SH-SY5Y (cell line): ENCODE measurements at regions not wholly inside any gene's neighbourhood (a gene's known extent, or its start where the extent isn't known, plus 50 kb on each side); places are given as distances from the start of the nearest gene placed in this dataset.

Source experiments
- GATA2 ChIP-seq: IDR thresholded peaks from 2 replicates; pipeline ENCODE4 v1.6.1; 2011; ENCODE audit warnings: mild to moderate bottlenecking, low read depth, low read length
- GATA3 ChIP-seq: IDR thresholded peaks from 2 replicates; pipeline ENCODE4 v1.6.1; 2011; ENCODE audit warnings: low read depth, mild to moderate bottlenecking, low read length, moderate library complexity

- no peak for TF ChIP-seq GATA2
- TF ChIP-seq GATA3: no peak
Measured at GRCh38 chr1:189992856-189993255, 484.8 kb downstream of the BRINP3 start.

- TF ChIP-seq GATA2 (no peak), GATA3 (no peak)
Measured at GRCh38 chr1:190000365-190000872, 477.2 kb downstream of the BRINP3 start.

- TF ChIP-seq GATA2 (no peak), GATA3 (no peak)
Measured at GRCh38 chr1:190001187-190001586, 476.5 kb downstream of the BRINP3 start.

GRCh38 chr1:190003376-190003775, 474.3 kb downstream of the BRINP3 start:
- TF ChIP-seq GATA3: no peak
- no peak for TF ChIP-seq GATA2

- TF ChIP-seq GATA2: no peak
Measured at GRCh38 chr1:190011585-190011984, 466.1 kb downstream of the BRINP3 start.

GRCh38 chr1:190019717-190020116, 457.9 kb downstream of the BRINP3 start:
- no peak for TF ChIP-seq GATA3
- no peak for TF ChIP-seq GATA2

- TF ChIP-seq GATA2: no peak
- no peak for TF ChIP-seq GATA3
Measured at GRCh38 chr1:190022709-190023108, 455.0 kb downstream of the BRINP3 start.

- no peak for TF ChIP-seq GATA3
- no peak for TF ChIP-seq GATA2
Measured at GRCh38 chr1:190029441-190029840, 448.2 kb downstream of the BRINP3 start.

- TF ChIP-seq GATA2 (no peak), GATA3 (no peak)
Measured at GRCh38 chr1:190043655-190044054, 434.0 kb downstream of the BRINP3 start.

GRCh38 chr1:190046231-190046630, 431.4 kb downstream of the BRINP3 start:
- no peak for TF ChIP-seq GATA2
